DND-41 (cell line): ENCODE measurements at regions not wholly inside any gene's neighbourhood (a gene's known extent, or its start where the extent isn't known, plus 50 kb on each side); places are given as distances from the start of the nearest gene placed in this dataset.
"Not testable (repeated sequence)": the region's sequence is repeated elsewhere in the genome, so short reads cannot be mapped to it uniquely, and the experiment has no call there.

Experiments
- EZH2 ChIP-seq: IDR thresholded peaks from 3 replicates; pipeline ENCODE4 v1.6.1; 2012; ENCODE audit warnings: borderline replicate concordance, low read depth, mild to moderate bottlenecking, moderate library complexity, low read length, inconsistent platforms; ENCODE audit not compliant: severe bottlenecking
- TF ChIP-seq, protein P1 (sequence below): IDR thresholded peaks from 2 replicates; pipeline ENCODE4 v1.5.1; 2012; ENCODE audit warnings: borderline replicate concordance, low read length, moderate library complexity, mild to moderate bottlenecking; ENCODE audit not compliant: poor library complexity, severe bottlenecking; ENCODE audit errors: extremely low read depth

DNA sequence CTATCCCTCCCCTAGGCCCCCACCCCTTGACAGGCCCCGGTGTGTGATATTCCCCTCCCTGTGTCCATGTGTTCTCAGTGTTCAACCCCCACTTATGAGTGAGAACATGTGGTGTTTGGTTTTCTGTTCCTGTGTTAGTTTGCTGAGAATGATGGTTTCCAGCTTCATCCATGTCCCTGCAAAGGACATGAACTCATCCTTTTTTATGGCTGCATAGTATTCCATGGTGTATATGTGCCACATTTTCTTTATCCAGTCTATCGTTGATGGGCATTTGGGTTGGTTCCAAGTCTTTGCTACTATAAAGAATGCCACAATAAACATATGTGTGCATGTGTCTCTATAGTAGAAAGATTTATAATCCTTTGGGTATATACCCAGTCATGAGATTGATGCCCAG, 55.3 kb upstream of the PDZD8 start:
- TF ChIP-seq, protein P1, sequence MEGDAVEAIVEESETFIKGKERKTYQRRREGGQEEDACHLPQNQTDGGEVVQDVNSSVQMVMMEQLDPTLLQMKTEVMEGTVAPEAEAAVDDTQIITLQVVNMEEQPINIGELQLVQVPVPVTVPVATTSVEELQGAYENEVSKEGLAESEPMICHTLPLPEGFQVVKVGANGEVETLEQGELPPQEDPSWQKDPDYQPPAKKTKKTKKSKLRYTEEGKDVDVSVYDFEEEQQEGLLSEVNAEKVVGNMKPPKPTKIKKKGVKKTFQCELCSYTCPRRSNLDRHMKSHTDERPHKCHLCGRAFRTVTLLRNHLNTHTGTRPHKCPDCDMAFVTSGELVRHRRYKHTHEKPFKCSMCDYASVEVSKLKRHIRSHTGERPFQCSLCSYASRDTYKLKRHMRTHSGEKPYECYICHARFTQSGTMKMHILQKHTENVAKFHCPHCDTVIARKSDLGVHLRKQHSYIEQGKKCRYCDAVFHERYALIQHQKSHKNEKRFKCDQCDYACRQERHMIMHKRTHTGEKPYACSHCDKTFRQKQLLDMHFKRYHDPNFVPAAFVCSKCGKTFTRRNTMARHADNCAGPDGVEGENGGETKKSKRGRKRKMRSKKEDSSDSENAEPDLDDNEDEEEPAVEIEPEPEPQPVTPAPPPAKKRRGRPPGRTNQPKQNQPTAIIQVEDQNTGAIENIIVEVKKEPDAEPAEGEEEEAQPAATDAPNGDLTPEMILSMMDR: not testable (repeated sequence)
- TF ChIP-seq EZH2: not testable (repeated sequence)
